ENCODE measurements at regions not wholly inside any gene's neighbourhood (a gene's known extent, or its start where the extent isn't known, plus 50 kb on each side); places are given as distances from the start of the nearest gene placed in this dataset.

DNA sequence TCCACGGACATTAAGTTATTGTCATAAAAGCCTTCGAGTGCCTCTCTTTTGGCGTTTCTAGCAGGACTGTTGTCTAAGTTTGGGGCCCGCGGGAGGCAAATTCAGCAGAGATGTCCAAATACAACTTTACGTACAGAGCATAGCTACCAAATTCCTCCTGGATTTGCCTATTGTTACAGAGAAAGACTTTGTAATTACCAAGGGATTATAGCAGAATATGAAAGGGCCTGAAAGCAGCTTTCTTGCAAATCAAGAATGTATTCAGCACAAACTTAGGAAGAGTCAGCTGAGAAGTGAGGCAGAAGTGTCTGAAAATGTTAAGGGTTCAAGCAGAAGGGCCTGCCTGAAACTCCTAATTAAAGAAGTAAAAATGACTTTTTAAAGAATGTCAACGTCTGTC is 1053.5 kb upstream of the TENM3 start:
- DNase-seq: no peak

DNA sequence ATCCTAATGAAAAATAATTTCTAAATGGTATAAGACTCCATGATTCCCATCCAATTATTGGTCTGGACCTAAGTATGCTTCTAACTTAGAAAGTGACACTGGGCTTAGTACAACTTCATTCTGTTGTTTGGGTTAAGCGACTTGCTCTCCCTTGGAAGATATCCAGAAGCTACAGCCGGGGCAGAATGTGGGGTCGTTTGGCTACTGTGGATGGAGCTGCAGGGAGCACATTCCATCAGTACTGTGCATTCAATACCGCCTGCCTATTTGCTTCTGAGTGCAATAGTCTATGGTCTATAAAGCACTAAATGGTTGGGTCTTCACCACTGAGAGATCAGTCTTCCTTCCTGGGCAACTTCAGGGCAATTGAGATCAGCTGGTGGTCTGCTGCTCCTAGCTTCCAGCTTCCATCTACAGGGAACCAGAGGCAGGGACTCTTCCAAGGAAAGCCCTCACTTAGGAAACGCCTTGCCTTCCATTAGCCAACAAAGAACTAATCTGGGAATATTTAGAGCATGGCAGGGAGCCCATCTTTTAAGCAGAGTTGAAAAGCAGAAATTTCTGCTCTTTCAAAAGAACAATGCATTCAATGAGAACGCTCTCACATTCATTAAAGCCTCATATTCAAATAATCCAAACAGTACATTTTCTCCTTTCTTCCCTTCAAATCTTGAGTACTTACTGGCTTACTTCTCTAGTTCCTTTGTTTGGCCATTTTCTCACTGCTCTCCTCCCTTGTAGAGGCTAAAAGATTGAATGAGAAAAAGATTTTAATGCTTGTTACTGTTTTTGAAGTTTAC is 1049.9 kb upstream of the TENM3 start:
- no peak for DNase-seq

DNA sequence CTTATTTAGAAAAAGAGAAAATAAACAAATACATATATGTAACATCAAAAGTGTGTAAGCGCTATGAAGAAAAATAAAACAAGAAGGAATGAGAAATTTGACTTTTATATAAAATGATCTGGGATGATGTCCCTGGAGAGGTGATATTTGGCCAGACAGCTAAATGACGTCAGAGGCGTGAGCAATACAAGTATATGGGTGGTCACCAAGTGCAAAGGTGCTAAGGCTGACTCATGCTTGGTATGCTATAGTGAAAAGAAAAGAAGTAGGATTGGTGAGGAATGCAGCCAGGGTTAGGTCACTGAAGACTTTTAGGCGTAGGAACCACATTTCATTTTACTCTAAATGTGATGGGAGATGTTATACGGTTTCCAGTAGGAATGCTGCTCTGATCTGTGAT is 1049.1 kb upstream of the TENM3 start:
- DNase-seq: no peak

DNA sequence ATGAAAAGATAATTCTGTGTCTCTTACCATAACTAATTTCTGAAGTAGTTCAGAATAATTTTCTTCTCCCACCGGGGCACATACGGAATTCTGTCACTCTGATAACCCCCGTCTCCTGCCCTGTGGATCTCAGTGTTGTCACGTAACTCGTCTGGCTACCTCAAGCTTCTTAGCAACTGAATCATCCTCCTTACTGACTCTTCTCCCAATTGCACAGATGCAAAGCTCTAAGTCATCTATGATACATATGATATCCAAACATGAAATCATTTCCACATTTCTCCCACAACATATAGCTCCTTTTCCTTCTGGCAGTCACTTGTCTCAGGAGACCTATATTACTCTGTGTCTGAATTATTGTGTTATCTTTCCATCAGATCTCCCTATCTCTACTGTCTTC is 1043.1 kb upstream of the TENM3 start:
- DNase-seq: no peak

DNA sequence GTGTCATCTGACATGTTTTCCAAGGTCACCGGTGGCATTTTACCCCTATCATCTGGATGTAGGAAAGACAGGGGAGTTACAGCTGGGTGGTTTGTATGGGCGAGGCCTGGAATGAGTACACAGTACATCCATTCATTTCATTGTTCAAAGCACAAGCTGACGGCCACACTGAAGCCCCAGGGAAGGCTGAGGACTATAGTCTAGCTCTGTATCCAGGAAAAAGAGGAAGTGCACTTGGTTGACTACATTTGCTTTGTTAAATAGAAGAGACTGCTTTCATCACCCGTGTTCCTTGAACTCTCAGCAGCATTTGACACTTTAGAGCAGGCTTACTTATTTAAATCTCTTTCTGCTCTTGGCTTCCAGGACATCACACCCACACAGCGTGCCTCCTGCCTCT is 1041.0 kb upstream of the TENM3 start:
- DNase-seq: no peak

DNA sequence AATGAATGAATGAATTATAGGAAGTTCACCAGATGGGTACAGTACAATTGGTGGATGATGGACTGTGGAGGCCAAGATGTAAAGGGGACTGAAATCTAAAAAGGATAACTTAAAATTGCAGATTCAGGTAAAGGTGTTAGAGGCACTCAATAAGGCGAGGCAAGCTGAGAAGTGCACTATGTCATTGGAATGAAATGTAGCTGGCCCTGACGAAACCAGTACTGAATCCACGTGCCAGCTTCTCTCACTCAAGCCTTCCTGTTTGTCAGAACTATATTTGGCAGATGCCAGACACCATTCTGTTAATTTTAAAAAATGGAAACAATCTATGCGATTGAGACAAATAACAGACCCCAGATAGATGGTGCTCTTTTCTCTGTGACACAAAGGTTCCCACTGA is 1039.1 kb upstream of the TENM3 start:
- no peak for DNase-seq

DNA sequence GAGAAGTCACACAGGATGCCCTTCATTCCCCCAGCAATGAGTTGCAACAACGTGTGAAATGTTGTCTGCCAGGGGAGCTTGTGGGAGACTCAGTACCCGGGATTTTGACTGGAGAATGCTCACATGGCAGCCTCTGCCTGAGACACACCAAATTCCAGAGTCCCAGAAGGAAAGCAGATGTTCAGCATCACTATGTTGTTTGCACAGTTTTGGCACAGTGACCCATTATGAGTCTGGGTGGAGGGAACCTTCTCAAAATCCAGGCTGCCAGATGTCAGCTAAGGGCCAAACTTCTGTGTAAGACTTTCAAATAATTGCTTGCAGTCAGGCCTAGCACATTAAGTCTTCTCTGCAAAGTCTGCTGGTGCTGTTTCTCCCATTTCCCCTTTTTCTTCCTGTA is 1029.7 kb upstream of the TENM3 start:
- DNase-seq: no peak

DNA sequence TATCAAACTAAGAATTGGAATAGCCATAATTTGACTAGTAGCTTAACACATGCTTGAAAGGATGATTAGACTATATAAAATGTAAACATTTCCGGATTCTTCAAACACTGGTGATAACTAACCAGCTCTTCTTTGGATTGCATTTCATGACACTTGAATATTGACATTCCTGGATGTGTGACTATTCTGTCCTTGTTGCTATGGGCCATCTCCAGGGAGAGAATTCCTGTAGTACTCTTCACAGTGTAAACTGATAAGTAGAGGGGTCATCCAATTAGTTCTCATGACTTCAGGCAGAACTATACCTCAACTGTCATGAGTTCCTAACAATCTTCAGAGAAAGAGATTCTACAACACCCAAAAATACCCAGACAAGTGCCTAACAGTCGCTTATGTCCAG is 1026.7 kb upstream of the TENM3 start:
- no peak for DNase-seq

DNA sequence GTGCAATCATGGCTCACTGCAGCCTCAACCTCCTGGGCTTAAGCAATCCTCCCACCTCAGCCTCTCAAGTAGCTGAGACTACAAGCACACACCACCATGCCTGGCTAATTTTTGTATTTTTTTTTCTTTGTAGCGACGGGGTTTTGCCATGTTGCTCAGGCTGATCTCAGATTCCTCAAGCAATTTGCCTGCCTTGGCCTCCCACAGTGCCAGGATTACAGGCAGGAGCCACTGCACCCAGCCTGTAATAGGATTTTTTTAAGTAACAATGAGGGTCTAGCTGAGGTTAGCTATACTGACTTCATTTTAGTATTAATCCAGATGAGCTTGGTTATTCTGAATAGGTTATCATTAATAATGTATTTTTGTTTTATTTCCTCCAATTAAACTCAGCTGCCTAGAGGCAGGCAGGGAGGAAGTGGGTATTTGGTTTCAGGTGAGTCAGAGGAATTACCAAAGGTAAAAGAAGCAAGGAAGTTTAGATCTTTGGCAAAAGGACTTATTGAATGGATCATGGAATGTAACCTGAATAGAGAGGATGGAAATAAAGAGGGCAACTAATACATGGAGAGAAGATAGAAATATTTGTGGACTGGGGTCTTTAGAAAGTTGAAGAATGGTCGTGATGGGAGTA is 1023.3 kb upstream of the TENM3 start:
- no peak for DNase-seq

DNA sequence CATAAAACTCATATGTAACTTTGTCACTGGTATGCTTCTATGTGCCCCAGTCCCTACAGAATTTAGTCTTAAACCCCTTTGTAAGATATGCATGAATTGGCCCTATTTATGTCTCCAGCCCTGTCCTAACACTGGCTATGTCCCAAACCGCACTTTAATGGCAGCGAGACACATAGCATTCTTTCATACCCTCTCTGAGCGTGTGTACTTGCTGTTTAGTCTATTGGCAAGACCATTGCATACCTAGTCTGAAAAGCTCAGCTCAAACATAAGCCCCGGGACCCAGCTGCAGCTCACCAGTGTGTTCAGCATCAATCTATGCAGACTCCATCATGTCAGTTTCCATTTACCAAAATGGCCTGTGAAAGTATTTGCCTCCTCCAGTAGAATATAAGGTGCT is 1018.4 kb upstream of the TENM3 start:
- no peak for DNase-seq

DNA sequence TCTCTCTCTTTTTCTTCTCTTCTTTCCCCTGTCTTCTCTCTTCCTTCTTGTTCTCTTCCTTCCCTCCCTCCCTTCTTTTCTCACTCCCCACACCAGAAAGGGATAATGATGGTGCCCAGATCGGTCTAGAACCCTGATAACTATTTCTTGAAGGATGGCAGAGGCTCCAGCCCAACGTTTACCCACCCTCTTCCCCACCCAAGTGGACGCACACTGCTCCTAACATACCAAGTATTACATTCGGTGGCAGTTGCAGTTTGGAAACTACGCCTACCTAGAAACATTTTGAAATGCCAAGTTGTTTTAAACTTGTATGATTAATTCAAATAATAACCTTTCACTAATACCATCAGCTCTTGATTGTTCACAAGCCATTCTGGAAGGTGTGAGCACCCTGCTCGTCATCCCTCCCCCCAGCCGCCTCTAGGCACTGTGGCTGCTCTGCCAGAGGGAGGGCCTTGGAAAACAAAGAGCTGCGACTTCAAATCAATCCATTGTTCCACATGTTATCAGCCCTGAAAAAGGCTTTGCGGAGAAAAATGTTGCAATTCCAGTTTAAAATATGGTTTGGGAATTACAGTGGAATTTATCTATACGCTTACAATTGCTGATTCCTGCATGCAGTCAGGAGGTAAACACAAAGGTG is 1017.5 kb upstream of the TENM3 start:
- no peak for DNase-seq

DNA sequence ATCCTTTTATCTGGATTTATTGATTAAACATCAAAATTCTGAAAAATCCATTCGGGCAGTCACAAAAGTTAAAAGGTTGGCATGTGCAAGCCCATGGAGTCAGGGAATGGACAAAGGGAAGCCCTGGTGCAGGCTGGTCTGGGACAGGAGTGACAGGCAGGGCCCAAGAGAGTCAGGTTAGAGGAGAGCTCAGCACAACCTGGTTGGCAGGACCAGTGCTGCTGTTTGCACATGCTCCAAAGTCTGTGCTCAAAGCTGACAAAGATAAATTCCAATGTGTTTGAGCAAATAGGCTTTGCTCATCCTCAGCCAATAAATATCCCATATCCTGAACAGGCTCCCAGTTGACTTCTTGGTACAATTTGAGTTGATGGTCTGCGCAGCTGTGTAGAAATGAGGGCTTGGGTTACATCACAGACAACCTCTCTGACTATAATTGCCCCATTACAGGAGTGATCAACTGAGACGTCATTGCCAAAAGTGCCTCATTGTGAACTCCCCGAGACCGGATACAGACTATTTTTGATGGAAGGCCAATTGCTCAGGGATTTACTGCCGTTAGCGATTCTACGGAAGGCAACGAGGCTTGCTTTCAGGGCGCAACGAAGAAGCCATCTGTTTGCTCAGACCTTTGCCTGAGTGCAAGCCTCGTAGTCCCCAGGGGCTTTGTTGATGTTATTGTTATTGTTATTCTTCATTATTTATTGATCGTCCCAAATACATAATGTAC is 1008.1 kb upstream of the TENM3 start:
- DNase-seq: no peak

DNA sequence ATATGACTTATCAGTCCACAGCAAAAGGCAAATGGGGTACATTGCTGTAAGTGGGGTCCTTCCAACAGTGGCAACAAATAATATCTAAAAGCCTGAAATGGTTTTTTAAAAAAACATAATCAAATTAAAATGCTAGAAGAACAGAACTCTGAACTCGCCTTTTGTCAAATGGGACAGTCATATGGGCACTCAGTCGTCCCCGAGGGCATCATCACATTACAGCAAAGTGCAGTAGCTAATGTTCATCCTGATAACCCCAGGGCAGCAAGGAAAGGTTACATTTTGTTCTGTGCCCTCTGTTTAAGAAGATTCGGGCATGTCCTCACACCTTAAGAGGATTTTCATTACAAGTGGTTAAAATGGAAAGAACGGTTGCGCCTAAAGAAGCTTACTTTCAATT is 997.9 kb upstream of the TENM3 start:
- no peak for DNase-seq

DNA sequence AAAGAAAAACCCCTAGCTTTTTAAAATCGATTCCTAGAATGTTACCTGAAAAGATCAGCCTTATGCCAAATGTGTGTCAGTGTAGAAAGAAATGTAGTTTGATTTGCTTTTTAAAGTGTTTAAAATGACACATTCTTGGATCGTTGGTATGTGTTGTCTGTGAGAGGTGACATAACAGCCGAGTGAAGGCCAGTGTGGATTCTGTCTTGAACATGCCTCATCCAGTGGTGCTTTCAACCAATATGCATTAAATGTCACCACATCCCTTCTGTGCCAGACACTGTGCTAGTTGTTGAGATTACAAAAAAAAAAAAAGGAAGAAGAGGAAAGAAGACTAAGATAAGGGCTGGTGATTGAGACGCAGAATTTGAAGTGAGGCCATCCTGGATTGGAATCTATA is 994.2 kb upstream of the TENM3 start:
- DNase-seq: no peak

DNA sequence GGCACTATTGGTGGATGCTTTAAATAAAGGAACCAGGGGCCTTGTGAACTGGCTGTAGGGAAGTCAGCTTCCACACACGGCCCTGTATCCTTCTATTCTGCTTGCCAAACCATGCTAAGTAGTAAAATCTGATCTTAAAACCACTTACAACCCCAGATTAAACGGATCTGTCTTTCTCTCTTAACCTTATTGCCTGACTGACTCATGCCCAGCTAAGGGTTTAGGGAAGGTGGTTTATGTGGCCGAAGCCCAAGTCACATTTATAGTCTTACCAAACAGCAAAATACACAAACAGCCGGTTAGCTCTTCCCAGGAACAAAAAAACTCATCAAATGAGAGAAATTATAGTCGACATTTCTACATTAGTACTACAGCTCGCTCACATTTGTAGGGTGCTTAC is 988.4 kb upstream of the TENM3 start:
- no peak for DNase-seq

DNA sequence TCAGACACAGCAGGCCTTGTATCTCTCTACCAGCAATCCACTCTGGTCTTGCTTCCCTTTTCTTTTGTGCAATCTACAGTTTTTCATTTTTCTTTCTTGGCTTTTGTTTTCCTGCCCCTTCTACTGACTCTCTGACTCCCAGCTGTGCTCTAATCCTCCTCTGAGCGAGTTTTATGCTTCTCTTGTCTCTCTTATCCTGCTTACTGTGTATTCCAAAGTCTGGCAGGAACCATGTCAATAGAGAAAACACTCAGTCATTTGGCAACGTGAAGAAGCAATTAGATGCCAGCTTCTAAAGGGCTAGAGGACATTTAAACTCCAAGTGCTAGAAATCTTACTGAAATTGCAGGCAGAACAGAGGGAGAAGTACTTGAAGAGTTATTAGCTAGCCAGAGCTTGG is 984.6 kb upstream of the TENM3 start:
- DNase-seq: no peak

DNA sequence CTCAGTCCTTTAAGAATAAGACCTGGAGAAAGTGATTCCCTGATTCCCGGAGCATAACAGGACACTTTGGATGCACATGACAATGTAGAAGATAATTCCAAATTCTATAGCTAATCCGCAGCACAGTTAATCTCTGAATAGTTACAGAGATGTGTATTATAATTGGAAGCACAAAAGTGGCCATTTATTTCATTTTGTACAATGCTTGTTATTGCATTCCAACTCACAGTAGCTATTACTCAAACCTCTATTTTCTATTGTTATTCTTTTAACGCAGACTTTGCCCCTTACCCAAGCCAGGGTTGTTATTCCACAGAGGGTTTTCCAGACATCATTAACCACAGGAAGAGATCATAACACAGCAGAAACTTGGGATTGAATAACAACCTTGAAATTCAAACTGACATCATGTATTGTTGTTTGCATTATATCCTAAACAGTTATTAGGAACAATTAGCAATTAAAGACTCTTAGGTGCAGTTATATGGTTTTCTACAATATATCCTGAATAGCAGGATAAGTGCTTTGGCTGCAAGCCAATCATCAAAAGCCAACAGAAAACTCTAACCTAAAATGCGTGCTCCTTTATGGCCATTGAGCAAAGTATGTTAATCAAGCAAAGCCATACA is 984.0 kb upstream of the TENM3 start:
- DNase-seq: no peak

DNA sequence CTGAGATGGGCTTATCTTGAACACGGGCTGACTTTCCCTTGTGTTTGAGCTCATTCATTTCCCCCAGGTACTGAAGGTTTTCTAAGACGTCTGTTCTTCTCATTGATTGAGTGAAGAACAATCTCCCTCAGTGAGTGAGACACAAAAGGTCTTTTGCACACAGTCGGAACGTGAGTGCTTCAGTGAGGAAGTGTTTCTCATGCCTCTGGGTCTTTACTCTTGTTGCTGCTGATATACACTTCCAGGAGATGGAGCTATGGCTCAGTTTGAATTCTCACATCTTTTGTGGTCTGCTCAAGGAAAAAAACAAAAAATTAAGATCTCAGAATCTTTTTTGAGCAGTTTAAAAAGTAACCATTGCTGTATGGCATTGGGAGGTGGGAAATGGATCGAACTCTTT is 981.9 kb upstream of the TENM3 start:
- no peak for DNase-seq

DNA sequence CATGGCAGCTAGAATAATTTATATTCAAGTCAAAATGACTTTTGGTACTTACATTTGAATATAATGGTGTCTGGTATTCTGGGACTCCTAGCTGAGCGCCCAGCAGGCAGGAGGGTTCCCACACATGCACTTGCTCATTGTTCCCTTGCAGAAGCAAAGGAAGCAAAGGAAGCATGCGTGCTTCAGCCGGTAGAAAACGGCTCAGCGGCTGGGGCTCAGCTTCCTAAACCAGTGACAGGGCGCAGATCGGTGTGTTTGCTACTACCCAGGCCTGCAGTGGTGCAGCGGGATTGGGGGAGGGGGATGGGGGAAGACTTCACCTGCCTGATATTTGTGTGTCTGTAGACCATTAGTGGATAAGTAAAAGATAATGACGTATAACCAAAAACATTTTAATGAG is 978.3 kb upstream of the TENM3 start:
- DNase-seq: no peak

DNA sequence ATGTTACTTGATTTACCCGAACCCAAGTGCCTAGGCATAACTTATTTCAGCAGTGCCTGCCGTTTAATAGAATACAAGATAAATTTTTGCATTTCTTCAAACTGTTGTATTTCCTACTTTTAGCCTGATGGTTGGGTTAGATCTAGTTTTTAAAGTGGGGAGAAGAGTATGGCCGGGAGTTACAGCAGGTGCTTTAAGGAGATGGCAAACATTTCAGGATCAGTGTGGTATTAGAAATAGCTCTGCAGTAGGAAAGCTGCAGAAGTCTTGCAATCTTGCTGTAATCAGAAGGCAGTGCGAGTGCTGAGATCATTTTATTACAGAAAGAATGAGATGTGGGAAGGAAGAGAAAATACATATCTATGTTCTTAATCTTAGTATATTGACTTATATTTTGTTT is 977.8 kb upstream of the TENM3 start:
- no peak for DNase-seq

DNA sequence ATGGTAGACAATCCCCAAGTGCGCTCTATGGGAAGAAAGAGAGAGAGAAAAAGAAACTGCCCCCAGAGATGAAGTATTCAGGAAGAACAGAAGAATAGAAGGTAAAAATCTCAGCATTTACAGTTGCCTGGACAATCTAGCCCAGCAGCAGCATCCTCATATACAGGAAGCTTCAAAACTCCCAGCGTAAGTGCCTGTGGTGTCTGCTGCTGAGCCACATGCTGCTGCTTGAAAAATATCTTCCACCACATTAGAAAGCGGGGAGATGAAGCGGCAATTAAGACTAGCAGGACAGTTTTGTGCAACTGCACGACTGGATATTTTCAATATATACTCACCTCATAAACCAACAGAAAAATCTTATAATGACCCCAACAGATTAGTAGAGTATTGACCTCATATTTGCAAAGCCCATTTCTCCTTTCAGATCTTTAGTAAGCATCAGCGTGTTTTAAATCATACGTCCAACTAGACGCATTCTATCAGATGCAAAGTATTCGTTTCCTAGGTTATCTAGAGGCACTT is 972.0 kb upstream of the TENM3 start:
- no peak for DNase-seq

DNA sequence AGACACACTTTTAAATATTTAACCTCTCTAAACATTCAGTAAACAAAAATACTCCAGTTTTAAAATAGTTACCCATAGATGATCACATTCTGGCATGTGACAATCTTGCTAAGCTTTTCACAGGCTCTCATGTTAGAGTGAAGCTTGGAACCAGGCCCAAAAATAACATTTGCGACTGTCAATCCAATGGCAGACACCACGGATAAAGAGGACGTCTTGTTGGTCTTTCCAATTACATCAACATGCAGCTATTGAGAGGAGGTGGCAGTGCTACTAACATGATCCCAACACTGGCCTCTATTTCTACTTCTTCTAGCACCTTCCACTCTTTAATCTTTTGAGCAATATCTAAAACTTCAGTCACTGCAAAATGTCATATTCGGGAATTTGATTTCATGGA is 970.8 kb upstream of the TENM3 start:
- no peak for DNase-seq

DNA sequence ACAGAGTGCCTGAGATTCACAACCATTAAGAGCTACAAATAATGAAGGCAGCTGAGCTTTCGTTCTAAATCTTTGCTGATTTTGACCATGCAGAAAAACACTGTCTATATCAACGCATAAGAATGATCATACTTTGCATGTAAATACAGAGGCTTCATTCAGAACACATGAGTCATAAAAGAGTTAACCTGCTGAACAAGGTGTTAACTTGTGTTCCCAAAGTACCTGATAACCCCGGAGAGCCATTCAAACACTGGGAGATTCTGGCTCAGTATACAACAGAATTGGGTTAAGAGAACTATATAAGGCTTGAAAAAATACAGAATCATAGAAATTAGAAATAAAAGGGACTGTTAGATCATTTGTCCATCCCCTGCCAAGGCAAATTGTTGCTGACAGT is 964.3 kb upstream of the TENM3 start:
- DNase-seq: no peak
